ENCODE measurements at regions not wholly inside any gene's neighbourhood (a gene's known extent, or its start where the extent isn't known, plus 50 kb on each side); places are given as distances from the start of the nearest gene placed in this dataset.

DNA sequence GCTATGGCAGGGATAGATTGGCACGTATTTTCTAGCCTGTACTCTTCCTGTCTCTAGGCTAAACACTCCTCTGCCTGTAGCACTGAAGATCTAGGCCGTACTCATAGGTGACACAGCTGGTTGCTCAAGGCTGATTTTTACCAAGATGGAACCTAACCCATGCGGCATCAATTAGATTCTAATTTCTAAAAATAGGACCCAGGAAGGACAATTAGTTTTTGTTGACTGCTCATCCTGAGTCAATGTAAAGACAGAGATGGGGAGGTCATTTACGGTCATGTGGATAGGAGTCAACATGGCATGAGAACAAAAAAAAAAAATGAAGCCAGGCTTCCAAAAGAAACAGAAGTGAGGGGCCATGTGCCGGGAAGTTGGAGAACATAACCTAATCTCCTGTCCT, 360.7 kb upstream of the ETAA1 start:
- Histone ChIP-seq H3K27me3 (no peaks in the 10 kb centered on the region), H3K4me3 (no peak overlapping the region), H3K36me3 (no peaks in the 10 kb centered on the region), H3K9me3 (no peaks in the 10 kb centered on the region), H3K27ac (no peak overlapping the region), H3K4me1 (no peaks in the 10 kb centered on the region)
- DNase-seq (ENCODE audit: low spot score in 2 of 2), result no peak
- TF ChIP-seq POLR2A (IDR thresholded peaks at IDR 0.05) (no peak), POLR2AphosphoS5 (IDR thresholded peaks at IDR 0.05) (no peak)
- 87% methylated on average over 5 of the region's 5 CpGs for WGBS

DNA sequence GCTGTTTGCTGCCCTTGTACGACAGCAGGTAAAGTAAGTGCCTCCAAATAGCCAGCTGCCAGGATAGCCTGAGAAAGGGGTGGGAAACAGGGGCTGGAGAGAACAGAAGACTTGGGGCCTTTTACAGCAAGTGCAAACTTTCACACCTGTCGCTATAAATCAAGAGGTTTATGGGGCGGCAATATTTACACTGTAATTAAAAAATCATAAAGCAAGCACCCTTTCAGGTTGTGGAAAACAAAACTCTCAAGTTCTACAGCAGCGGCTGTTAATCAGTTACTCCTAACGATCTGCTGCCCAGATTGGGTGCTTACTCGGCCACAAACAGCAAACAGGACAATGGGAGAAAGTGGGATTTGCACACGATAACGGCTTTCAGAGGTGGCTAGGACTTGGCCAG, 359.5 kb upstream of the ETAA1 start:
- H3K4me3 ChIP-seq, result no peak overlapping the region

DNA sequence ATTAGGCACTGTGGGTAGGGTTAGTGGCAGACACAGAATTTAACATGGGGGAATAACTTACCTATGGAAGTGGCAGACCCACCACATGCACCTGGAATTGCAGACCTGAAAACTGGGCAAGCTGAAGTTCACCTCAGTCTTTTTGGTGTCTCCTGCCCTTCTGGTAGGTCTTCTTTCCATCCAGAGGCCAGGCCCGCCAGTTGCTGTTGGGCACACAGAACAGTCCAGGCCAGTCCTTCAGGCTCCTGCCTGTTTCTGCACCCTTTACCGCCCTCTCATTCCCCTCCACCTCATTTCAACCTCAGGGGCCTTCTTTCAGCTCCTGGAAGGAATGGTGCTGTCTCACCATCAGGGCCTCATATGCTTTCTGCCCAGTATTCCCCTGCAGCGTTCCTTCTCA, 358.9 kb upstream of the ETAA1 start:
- TF ChIP-seq POLR2A (IDR thresholded peaks at IDR 0.05) (no peak), EP300 (IDR thresholded peaks at IDR 0.05) (no peak), POLR2AphosphoS5 (IDR thresholded peaks at IDR 0.05) (no peak)
- TF ChIP-seq, protein P1, sequence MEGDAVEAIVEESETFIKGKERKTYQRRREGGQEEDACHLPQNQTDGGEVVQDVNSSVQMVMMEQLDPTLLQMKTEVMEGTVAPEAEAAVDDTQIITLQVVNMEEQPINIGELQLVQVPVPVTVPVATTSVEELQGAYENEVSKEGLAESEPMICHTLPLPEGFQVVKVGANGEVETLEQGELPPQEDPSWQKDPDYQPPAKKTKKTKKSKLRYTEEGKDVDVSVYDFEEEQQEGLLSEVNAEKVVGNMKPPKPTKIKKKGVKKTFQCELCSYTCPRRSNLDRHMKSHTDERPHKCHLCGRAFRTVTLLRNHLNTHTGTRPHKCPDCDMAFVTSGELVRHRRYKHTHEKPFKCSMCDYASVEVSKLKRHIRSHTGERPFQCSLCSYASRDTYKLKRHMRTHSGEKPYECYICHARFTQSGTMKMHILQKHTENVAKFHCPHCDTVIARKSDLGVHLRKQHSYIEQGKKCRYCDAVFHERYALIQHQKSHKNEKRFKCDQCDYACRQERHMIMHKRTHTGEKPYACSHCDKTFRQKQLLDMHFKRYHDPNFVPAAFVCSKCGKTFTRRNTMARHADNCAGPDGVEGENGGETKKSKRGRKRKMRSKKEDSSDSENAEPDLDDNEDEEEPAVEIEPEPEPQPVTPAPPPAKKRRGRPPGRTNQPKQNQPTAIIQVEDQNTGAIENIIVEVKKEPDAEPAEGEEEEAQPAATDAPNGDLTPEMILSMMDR (IDR thresholded peaks at IDR 0.05), result no peak
- DNase-seq (ENCODE audit: low spot score in 2 of 2), result no peak
- H3K4me3 ChIP-seq, result no peak overlapping the region
- no peak overlapping the region for H3K27ac ChIP-seq
- no peaks in the 10 kb centered on the region for H3K27me3 ChIP-seq
- no peaks in the 10 kb centered on the region for H3K4me1 ChIP-seq
- no peaks in the 10 kb centered on the region for H3K36me3 ChIP-seq
- H3K9me3 ChIP-seq, result no peaks in the 10 kb centered on the region
- WGBS, result 92% methylated on average over 3 of the region's 3 CpGs

More for the DNA sequence above, 359.5 kb upstream of the ETAA1 start:
- Histone ChIP-seq H3K9me3 (no peaks in the 10 kb centered on the region), H3K4me1 (no peaks in the 10 kb centered on the region), H3K27me3 (no peaks in the 10 kb centered on the region), H3K36me3 (no peaks in the 10 kb centered on the region), H3K27ac (no peak overlapping the region)
- no peak for DNase-seq (ENCODE audit: low spot score in 2 of 2)
- WGBS, result 81% methylated on average over 8 of the region's 8 CpGs
- TF ChIP-seq, protein P1 (IDR thresholded peaks at IDR 0.05), result no peak
- TF ChIP-seq EP300 (IDR thresholded peaks at IDR 0.05) (no peak), POLR2A (IDR thresholded peaks at IDR 0.05) (no peak), POLR2AphosphoS5 (IDR thresholded peaks at IDR 0.05) (no peak)

DNA sequence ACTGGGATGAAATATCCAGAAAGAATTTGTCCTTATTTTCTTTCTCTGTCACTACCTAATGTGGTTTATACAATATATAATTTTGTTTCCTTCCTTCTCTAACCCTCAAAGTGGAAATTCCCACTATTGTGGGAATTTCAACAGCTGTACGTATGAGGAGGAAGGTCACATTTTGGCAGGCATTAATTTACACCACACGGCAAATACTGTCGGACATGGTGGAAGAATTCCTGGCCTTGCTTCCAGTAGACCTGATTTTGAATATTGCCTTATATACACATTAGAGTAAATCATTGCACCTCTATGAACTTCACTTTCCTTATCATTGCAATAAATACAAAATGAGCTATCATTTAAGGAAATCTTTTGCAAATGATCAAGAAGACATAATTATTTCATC, 358.1 kb upstream of the ETAA1 start:
- TF ChIP-seq POLR2A (IDR thresholded peaks at IDR 0.05) (no peak), EP300 (IDR thresholded peaks at IDR 0.05) (no peak), POLR2AphosphoS5 (IDR thresholded peaks at IDR 0.05) (no peak)
- TF ChIP-seq, protein P1 (IDR thresholded peaks at IDR 0.05), result no peak
- 91% methylated on average over 3 of the region's 3 CpGs for WGBS

DNA sequence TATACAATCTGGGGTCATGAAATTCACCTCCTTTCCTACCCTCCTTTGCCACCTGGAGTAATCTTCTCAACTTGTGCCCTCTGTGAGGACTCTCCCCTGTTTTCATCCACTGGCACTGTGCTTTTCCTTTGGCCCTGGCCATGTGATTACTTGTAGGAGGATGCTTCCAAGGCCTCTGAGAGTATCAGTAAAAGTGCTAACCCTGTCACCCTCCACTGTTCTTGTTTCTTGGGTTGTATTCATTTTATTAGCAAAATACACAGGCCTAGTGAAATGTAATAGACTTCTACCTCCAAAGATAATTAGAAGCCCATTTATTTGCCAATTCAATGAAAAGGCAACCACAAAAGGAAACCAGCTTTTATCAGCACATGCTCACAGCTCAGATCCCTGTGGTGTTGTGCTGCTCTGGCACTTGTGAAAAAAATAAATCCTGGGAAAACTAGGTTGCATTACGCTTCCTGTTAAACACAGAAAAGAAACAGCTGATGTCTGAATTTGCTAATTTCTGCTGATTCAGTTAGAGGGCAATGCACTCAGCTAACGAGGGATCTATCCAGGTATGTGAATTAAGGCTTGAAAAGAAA, 357.5 kb upstream of the ETAA1 start:
- H3K4me3 ChIP-seq, result no peak overlapping the region
- no peaks in the 10 kb centered on the region for H3K27me3 ChIP-seq
- H3K4me1 ChIP-seq, result no peaks in the 10 kb centered on the region
- H3K36me3 ChIP-seq, result no peaks in the 10 kb centered on the region
- H3K27ac ChIP-seq, result no peak overlapping the region
- H3K9me3 ChIP-seq, result no peaks in the 10 kb centered on the region
- DNase-seq (ENCODE audit: low spot score in 2 of 2), result no peak
- TF ChIP-seq POLR2AphosphoS5 (IDR thresholded peaks at IDR 0.05), result no peak
- WGBS, result 78% methylated on average over 2 of the region's 2 CpGs

More for the DNA sequence above, 358.1 kb upstream of the ETAA1 start:
- no peaks in the 10 kb centered on the region for H3K4me1 ChIP-seq
- no peaks in the 10 kb centered on the region for H3K9me3 ChIP-seq
- no peak overlapping the region for H3K4me3 ChIP-seq
- no peak overlapping the region for H3K27ac ChIP-seq
- H3K27me3 ChIP-seq, result no peaks in the 10 kb centered on the region
- no peaks in the 10 kb centered on the region for H3K36me3 ChIP-seq
- no peak for DNase-seq (ENCODE audit: low spot score in 2 of 2)

DNA sequence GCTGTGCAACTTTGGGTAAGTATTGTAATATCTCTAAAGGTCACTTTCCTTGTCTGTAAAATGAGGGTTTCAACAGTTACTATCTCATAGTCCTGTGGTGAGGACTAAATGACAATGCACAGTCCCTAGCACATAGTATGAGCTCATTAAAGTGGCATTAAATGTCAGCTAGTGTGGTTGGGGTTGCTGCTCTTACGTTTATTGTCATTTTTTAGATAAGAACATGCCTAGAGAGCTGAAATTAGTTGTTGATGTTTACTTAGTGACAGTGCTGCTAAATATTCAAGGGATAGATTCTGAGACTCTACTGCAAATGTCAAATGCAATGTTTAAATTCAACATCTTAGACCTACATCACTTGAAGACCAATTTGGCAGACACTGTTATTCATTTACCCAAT, 356.1 kb upstream of the ETAA1 start:
- no peaks in the 10 kb centered on the region for H3K36me3 ChIP-seq
- no peak overlapping the region for H3K27ac ChIP-seq
- H3K9me3 ChIP-seq, result no peaks in the 10 kb centered on the region
- TF ChIP-seq EP300 (IDR thresholded peaks at IDR 0.05), result no peak
- TF ChIP-seq, protein P1 (IDR thresholded peaks at IDR 0.05), result no peak
- TF ChIP-seq POLR2A (IDR thresholded peaks at IDR 0.05), result no peak
- TF ChIP-seq POLR2AphosphoS5 (IDR thresholded peaks at IDR 0.05), result no peak
- H3K4me3 ChIP-seq, result no peak overlapping the region
- DNase-seq (ENCODE audit: low spot score in 2 of 2), result no peak
- WGBS, result 79% methylated on average over 1 of the region's 1 CpG
- H3K4me1 ChIP-seq, result no peaks in the 10 kb centered on the region
- H3K27me3 ChIP-seq, result no peaks in the 10 kb centered on the region
